ENCODE measurements at regions not wholly inside any gene's neighbourhood (a gene's known extent, or its start where the extent isn't known, plus 50 kb on each side); places are given as distances from the start of the nearest gene placed in this dataset.

DNA sequence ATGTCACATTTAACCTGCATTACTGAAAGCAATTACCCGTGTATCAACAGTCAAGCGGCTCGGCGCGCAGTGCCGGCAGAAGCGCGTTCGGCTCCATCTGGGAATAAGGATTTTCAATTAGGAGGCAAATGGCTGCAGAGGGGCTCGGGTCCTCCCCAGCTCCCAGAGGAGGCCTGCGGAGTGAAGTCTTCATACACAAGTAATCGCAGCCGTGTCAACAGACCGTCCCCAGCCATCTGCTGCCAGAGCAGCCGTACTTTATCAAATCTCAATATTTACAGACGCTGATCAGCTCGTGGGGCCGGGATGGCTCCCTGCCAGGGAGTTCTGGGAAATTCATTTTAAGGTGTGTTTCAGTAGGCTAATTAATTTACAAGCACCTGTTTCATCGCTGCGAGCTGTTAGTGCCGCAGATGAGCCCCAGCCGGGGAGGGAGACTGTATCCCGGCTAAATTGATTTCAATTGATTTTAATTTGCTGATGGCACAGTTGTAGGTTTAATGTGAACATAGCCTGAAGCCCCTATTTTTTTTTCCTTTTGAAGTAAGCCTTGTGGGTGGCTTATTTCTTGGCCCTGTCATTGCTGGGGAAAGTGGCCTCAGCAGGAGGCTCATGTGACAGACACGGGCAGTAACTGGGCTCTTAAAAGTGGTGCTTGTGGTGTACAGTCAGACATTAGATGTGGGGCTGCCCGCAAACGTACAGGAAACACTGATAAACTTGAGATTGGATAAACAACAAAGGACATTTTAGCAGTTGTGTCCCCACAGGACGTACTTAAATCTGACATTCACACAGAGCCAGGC, 252.7 kb downstream of the TEX29 start:
- no peak overlapping the region for H3K4me3 ChIP-seq
- H3K4me3 Mint-ChIP-seq: no peak overlapping the region
- H3K9me3 Mint-ChIP-seq: peaks cover 45% of the 10 kb centered on the region
- H3F3A ChIP-seq (replicated peaks; ENCODE audit: low read depth): no peaks in the 10 kb centered on the region
- no peak overlapping the region for H3K27ac ChIP-seq (ENCODE audit: low read depth)
- no peaks in the 10 kb centered on the region for H4K20me1 ChIP-seq (replicated peaks; ENCODE audit: insufficient read depth)
- H3K4me1 ChIP-seq (ENCODE audit: insufficient read depth): no peaks in the 10 kb centered on the region
- no peaks in the 10 kb centered on the region for H3K79me2 ChIP-seq (replicated peaks; ENCODE audit: insufficient read depth)
- ATAC-seq: no peak
- peaks cover 17% of the 10 kb centered on the region for H3K36me3 Mint-ChIP-seq (ENCODE audit: low read depth)
- no peak overlapping the region for H2AFZ ChIP-seq
- H3K9me2 ChIP-seq (ENCODE audit: insufficient read depth): no peaks in the 10 kb centered on the region
- TF ChIP-seq ZNF331 (CRISPR knock-in tag; IDR thresholded peaks at IDR 0.05; ENCODE audit: low read depth) (no peak), POLR2AphosphoS5 (IDR thresholded peaks at IDR 0.05; ENCODE audit: low read depth) (no peak), EZH2phosphoT487 (IDR thresholded peaks at IDR 0.05; ENCODE audit: unreplicated experiment) (no peak), REST (IDR thresholded peaks at IDR 0.05; ENCODE audit: unreplicated experiment) (no peak), JUNB (IDR thresholded peaks at IDR 0.05; ENCODE audit: unreplicated experiment) (no peak), NANOG (IDR thresholded peaks at IDR 0.05; ENCODE audit: borderline replicate concordance) (no peak), EZH2 (IDR thresholded peaks at IDR 0.05; ENCODE audit: low read depth, unreplicated experiment) (no peak), STAT1 (IDR thresholded peaks at IDR 0.05; ENCODE audit: unreplicated experiment) (no peak), ZNF114 (CRISPR knock-in tag; IDR thresholded peaks at IDR 0.05) (no peak), CREB1 (CRISPR knock-in tag; IDR thresholded peaks at IDR 0.05; ENCODE audit: low read depth) (no peak), ZNF462 (CRISPR knock-in tag; IDR thresholded peaks at IDR 0.05) (no peak)
- TF ChIP-seq, protein P1, sequence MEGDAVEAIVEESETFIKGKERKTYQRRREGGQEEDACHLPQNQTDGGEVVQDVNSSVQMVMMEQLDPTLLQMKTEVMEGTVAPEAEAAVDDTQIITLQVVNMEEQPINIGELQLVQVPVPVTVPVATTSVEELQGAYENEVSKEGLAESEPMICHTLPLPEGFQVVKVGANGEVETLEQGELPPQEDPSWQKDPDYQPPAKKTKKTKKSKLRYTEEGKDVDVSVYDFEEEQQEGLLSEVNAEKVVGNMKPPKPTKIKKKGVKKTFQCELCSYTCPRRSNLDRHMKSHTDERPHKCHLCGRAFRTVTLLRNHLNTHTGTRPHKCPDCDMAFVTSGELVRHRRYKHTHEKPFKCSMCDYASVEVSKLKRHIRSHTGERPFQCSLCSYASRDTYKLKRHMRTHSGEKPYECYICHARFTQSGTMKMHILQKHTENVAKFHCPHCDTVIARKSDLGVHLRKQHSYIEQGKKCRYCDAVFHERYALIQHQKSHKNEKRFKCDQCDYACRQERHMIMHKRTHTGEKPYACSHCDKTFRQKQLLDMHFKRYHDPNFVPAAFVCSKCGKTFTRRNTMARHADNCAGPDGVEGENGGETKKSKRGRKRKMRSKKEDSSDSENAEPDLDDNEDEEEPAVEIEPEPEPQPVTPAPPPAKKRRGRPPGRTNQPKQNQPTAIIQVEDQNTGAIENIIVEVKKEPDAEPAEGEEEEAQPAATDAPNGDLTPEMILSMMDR (conservative IDR thresholded peaks at IDR 0.05; ENCODE audit: low read depth in 2 of 2): no peak
- TF ChIP-seq, protein P2, sequence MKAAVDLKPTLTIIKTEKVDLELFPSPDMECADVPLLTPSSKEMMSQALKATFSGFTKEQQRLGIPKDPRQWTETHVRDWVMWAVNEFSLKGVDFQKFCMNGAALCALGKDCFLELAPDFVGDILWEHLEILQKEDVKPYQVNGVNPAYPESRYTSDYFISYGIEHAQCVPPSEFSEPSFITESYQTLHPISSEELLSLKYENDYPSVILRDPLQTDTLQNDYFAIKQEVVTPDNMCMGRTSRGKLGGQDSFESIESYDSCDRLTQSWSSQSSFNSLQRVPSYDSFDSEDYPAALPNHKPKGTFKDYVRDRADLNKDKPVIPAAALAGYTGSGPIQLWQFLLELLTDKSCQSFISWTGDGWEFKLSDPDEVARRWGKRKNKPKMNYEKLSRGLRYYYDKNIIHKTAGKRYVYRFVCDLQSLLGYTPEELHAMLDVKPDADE (IDR thresholded peaks at IDR 0.05): no peak
- DNase-seq (ENCODE audit: low spot score): no peak
- H3K27me3 Mint-ChIP-seq (ENCODE audit: insufficient read depth, low read depth, poor library complexity): peaks cover 11% of the 10 kb centered on the region
- H3K27me3 ChIP-seq (ENCODE audit: insufficient read depth): no peaks in the 10 kb centered on the region
- H3K36me3 ChIP-seq (ENCODE audit: insufficient read depth): no peaks in the 10 kb centered on the region
- no peak overlapping the region for H3K27ac Mint-ChIP-seq
- no peak overlapping the region for H3K4me2 ChIP-seq
- H3K4me1 Mint-ChIP-seq: no peaks in the 10 kb centered on the region

Data from GM23338 (cell line).